NCI-H2171 (cell line): ENCODE measurements at regions not wholly inside any gene's neighbourhood (a gene's known extent, or its start where the extent isn't known, plus 50 kb on each side); places are given as distances from the start of the nearest gene placed in this dataset.

ENCODE experiments used
- DNase-seq: peaks from one replicate; lab custom pipeline; 2025; lab: John Stamatoyannopoulos, UW

DNA sequence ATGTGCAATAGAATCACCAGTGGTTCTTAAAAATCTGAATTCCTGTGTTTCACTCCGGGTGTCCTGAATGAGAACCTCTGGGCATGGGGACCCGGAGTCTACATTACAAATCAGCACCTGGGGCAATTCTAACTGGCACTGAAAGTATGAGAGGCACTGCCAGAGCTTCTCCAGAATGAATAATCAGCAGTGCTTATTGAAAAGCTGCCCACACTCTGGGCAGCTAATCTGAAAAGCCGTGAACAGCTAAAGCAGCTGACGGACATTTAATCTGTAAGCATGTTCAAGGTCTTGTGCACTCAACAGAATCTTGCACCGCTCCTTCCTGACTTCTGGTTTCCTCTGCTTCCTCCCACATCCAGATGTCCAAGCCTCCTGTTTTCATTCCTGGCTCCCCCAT, 113.3 kb upstream of the KIF5B start:
- DNase-seq = no peak

DNA sequence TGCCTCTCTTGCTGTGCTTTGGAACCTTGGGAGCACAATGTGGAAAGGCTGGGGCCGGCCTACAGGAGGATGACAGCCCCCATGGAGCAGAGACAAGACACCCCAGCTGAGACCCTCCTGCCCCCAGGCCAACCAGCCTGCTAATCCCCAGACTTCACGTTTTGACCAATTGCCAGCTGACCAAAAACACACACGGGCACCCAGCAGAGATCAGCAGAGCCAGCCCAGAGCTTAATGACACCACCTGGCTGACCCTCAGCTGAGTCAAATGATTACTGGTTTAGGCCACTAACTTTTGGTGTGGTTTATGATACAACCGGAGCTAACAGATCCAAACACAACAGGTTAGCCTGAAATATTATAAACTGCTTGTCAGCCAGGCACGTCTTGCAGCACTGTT, 111.2 kb upstream of the KIF5B start:
- no peak for DNase-seq

DNA sequence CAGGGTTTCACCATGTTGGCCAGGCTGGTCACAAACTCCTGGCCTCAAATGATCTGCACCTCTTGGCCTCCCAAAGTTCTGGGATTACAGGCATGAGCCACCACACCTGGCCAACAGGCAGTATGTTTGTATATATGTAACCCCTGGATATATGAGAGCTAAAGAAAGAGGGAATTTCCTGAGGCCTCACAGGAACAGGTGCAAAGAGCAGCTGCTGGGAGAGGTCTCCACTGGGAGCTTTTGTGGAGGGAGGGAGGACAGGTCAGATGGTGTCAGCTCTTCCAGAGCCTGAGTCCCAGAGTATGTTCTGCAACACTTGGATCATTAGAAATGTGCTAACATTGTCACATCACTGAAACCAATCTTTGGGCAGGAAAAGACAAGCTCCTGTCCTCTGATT, 110.1 kb upstream of the KIF5B start:
- no peak for DNase-seq

DNA sequence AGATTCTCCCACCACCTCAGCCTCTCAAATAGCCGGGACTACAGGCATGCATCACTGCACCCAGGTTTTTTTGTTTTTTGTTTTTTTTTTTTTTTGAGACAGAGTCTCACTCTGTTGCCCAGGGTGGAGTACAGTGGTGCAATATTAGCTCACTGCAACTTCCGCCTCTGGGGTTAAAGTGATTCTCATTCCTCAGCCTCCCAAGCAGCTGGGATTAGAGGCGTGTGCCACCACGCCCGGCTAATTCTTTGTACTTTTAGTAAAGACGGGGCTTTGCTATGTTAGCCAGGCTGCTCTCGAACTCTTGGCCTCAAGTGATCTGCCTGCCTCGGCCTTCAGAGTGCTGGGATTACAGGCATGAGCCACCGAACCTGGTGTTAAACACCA, 107.5 kb upstream of the KIF5B start:
- no peak for DNase-seq

DNA sequence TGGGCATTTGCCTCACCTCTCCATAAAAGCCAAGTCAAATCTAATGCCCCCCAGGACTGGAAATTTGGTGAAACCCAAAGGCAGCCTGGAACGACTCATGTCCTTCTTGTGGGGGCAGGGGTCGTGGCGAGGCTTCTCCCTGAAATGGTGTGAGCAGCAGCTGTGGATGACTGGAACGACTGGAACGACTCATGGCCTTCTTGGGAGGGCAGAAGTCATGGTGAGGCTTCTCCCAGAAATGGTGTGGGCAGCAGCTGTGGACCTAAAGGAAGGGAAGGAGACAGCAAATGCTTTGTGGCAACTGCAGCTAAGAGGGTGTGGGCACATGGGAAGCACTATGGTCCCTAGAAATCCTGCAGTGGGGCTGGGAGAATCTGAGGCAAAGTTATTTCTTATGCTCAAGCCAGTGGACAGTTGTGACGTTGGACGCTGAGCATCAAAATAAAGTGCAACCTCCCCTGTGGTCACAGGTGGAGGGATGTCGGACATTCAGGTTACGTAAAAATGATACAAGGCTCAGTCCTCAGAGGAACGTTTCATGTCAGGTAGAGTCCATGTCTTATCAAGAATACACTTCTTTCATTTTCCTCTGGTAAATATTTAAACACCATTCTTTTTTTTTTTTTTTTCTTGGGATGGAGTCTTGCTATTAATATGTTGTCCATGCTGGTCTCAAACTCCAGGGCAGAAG, 107.0 kb upstream of the KIF5B start:
- no peak for DNase-seq

DNA sequence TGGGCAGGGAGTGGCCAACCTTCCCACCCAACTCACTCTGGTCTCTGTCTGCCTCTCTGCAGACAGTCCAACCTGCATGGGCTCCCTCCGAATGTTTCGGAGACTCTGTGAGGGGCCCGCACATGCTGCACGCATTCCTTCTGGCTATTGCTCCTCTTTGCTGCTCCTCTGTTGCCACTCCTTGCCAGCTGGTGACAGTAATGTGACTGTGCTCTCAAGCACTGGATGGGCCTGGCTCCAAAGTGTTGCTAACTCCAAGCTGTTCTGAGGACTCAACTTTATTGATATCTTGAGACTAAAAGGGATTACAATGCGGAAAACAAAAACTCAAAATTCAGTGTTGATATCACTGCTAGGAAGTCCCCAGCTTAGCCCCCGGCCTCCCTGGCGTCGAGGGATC, 105.4 kb upstream of the KIF5B start:
- no peak for DNase-seq

DNA sequence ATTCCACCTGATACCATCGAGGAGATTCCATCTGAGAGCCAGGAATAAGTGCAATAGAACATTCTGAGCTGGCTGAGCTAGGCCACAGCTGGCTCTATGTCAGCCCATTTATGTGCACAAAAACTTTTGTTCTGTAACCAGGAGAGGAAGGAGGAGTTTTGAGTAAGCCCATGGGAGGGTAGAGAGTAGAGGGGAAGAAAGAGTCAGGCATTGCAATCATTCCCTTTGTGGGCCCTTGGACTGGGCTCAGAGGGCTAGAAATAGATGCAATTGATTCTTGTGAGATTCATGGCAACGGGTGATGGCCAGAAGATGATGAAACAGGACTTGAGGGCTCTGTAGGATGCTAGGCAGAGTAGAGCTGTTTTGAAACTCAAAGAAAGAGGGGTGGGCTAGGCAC, 104.6 kb upstream of the KIF5B start:
- no peak for DNase-seq

DNA sequence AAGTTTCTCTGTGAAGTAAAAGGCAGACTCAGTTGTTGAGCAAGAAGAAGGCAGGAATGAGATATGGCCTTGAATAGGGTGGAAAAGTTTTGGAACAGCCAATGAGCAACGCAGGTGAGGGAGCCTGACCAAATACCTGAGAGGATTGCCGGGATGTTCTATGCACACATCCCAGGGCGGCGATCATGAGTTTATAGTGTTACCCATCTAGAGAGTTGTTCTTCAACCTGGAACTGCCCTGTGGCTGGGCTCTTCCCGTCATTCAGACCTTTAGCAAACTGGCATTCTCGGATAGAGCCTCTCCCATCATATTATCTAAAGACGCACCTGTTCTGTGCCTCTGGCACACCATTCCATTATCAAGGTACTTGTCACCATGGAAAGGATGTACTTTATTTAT, 103.0 kb upstream of the KIF5B start:
- DNase-seq = no peak

DNA sequence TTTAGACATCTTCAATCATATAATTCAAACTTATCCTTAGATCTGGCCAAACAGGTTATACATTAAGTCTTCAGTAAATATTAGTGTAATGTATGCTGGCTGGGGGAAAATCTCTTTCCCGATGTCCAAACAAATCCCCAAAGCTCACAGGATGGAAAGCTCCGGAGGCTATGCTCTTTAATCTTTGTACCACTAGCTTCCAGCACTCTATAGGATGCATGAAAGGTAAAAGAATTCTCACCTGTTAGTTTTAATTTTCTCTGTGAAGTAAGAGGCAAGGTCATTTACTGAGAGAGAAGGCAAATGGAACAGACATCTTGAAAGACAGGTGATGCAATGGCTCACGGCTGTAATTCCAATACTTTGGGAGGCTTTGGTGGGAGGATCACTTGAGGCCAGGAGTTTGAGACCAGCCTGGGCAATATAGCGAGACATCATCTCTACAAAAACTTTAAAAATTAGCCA, 99.8 kb upstream of the KIF5B start:
- no peak for DNase-seq

DNA sequence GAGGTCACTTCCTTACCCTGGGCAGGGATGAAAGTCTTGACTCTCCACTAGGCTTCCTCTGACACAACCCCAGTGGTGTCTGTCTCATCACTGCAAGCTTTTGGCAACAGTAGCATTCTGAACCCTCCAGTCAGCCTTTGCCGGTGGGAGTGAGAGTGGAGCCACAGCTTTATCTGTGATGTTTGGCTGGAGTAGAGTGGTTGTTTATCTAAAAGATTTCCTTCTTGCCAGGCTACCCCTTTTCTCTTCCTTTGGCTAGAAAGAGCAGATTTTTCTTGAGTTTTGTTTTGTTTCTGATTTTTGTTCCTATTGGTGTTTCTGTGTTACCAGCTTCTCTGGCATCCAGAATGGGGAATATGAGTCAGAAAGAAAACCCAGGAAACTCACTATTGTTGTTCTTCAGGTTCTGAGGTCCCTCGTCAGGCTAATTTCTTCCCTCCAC, 98.9 kb upstream of the KIF5B start:
- DNase-seq = no peak

DNA sequence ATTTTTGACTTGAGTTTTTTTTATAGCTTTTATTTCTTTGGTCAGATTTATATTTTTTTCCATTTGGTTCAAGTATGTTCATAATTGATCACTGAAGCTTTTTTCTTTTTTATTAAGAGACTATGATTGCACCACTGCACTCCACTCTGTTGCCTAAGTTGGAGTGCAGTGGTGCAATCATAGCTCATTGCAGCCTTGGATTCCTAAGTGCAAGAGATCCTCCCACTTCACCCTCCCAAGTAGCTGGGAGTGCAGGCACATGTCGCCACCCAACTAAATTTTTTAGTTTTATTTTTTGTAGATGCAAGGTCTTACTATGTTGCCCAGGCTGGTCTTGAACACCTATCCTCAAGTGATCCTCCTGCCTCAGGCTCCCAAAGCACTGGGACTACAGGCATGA, 97.7 kb upstream of the KIF5B start:
- DNase-seq = no peak

DNA sequence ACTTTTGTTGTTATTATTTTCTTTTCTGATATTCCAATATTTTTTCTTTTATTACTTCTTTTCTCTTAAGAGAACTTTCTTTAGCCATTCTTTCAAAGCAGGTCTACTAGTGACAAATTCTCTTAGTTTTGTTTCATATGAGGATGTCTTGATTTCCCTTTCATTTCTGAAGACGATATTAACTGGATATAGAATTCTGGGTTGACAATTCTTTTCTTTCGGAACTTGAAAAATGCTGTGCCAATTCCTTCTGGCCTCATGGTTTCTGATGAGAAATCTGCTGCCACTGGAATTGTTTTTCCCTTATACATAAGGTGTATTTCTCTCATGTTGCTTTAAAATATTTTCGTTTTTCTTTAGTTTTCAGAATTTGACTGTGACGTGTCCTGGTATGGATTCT, 97.0 kb upstream of the KIF5B start:
- DNase-seq = no peak

DNA sequence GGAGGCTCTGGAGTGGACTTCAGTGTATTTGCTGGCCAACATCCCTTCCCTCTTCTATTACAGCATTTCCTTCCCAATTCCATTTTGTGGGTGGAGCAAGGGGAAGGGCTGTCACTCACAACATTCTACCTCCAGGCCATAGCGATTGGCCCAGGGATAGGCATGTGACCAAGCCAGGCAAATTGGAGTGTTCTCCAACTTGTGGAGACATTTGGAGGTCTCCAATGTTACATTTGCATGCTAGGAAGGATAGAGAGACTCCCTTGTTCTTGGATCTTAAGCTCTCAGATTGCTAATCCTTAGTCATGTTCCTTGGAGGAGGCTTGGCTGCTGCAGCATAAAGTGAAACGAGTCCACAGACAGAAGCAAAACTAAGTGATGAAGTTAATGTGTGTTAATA, 95.6 kb upstream of the KIF5B start:
- no peak for DNase-seq

DNA sequence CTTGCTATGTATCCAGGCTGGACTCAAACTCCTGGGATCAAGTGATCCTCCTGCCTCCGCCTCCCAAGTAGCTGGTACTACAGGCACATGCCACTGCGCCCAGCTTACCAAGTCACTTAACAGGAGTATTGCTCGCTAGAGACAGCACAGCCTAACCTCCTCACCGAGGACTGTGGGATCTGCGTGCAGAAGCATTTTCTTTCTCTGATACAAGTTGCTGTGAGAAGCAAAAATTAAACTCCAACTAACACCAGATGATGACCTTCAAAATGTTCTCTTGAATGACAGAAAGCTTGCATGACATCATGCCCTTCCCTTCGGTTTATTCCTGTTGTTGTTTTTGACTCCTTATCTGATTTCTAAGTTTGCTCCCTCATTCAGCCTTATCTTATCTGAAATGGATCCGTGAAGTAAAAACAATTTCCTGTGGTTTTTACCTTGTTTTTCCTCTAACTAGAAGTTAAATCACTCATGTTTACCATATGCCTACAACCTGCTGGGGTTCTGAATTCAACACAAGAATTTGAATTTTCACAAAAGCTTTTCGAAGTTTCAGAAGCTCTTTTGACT, 94.4 kb upstream of the KIF5B start:
- no peak for DNase-seq

DNA sequence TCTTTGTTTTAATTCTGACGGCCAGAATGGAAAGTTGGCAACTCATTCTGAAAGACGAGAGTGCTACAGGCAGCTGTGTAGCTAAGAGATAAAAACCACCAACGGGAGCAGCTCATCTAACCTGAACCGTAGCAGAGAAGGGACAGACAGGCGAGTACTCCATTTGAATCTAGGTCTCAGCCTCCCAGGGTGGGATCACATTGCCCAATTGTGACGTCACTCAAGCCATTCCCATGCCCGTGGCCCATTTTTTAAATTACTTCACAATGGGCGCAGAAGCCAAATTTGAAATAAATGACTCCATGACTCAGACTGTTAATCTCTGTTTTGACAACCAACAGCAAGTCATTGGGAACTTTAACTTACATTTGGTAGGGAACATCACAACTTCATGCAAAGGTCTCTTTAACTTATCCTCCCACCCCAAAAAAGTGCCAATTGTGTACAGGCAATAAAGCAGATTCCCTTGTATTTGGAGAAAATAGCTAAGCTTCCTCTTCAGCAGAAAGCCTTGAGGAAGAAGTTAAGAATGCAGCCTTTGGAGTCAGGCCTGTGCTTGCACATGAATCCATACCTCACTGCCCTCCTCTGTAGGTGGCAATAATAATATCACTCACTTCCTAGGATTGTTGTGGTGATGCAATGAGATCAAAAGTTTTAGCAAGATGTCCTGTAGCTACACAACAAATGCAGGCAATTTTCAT, 93.2 kb upstream of the KIF5B start:
- DNase-seq = no peak

DNA sequence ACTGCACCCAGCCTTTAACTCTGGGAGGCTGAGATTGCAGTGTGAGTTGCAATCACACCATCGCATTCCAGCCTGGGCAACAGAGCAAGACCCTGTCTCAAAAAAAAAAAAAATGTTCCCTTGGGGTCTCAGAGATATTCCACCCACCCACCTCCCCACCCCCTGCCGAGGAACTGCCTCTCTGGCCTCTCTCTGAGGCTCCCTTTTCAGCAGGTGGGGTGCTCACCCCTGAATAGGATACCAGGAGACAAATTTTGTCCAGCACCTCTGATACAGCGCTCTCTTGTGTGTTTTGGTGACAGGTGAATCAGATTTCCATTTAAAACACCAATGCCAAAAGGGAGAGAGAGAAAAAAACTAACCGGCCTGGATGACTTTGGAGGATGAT, 92.6 kb upstream of the KIF5B start:
- DNase-seq = no peak

DNA sequence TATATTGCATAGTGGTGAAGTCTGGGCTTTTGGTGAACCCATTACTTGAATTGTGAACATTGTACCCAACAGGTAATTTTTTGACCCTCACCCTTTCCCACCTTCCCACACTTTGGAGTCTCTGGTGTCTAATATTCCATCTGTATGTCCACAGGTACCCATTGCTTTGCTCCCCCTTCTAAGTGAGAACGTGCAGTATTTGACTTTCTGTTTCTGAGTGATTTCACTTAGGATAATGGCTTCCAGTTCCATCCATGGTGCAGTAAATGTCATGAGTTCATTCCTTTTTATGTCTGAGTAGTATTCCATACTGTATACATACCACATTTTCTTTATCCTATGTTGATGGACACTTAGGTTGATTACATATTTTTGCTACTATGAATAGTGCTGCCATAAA, 91.5 kb upstream of the KIF5B start:
- no peak for DNase-seq

DNA sequence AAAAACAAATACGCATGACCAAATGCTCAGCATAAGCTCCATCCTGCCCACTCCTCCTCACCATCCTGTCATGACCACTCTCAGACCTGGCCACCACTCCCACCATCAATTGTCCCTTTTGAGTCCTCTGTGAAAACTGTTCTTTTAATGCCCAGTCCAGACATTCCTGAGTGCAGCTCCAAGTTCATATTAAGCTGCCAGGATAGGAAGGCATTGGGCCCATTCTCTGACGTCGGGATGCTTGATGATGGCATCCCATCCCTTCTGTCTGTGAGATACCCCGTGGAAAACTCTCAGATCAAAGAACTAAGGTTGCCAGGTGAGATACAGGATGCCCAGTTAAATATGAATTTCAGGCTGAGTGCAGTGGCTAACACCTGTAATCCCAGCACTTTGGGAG, 89.9 kb upstream of the KIF5B start:
- DNase-seq = no peak

DNA sequence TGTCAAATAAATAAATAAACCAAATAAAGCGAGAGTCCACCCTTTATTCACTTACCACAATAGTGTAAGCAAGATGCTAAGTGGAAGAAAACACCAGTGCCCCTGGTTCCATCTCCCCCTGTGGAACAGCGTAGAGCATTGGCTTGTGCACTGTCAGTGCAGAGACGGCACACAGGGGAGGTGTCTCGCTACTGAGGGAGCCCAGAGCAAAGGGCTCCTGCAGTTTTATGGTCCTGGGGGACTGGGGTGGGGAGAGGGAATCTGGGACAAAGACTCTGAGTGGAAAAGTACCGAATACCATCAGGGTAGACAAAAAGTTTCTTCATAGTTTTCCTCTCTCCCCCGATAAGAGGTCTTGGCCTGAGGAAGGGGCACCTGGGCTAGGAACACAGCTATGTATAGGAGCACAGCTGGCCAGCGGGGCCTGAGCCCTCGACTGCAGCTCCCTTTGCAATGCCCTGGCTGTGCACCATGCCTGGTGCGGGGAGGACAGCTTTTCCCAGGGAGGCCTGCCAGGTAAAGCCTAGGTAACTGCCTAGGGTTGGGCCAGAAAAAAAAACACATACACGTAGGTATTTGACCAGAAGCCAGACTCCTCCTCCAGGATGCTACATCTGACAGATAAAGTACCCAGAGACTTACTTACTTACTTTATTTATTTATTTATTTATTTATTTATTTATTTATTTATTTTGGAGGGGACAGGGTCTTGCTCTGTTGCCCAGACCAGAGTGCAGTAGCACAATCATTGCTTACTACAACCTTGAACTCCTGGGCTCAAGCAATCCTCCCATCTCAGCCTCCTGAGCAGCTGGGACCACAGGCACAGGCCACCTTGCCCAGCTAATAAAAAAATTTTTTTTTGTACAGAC, 88.8 kb upstream of the KIF5B start:
- no peak for DNase-seq

DNA sequence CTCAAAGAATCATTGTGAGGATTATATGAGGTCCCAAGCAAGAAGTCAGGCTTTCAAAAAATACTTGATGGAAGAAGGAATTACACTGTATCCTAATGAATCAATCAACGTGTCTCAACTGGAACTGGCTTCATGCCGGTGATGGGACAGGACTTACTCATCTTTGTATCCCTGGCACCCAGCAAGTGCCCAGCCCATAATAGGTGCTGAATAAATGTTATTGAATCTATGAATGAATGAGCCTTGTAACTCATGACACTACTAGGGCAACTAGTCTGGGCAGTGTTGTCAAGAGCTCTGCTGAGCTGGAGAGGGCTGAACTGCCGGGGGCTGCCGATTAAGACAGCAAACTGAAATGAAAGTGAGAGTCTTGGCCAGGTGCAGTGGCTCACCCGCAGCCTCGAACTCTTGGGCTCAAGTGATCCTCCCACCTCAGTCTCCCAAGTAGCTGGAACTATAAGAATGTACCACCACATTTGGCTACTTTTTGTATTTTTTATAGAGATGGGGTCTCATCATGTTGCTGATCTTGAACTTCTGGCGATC, 87.2 kb upstream of the KIF5B start:
- DNase-seq = no peak

DNA sequence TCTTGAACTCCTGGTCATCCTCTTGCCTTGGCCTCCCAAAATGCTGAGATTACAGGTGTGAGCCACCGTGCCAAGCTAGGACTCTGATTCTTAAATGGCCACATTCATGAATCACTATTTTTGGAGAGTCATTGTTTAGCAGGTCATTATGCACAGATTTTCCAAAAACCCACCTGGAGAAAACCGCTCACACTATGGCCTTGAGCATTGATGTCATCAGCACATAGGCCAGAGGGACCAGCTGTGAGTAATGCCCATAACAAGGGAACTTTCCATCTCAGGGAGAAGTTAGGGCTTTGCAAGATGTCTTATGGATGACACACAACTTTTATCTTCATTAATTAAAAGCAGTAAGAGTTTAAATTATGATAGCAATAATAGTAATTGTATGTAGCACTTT, 86.4 kb upstream of the KIF5B start:
- DNase-seq = no peak
